Kidney capillary endothelial cell (primary cell): ENCODE measurements at regions not wholly inside any gene's neighbourhood (a gene's known extent, or its start where the extent isn't known, plus 50 kb on each side); places are given as distances from the start of the nearest gene placed in this dataset.

Source experiments
- DNase-seq: peaks from one replicate; pipeline ENCODE4 v3.0.0-alpha.2; 2018; ENCODE audit warnings: low spot score

DNA sequence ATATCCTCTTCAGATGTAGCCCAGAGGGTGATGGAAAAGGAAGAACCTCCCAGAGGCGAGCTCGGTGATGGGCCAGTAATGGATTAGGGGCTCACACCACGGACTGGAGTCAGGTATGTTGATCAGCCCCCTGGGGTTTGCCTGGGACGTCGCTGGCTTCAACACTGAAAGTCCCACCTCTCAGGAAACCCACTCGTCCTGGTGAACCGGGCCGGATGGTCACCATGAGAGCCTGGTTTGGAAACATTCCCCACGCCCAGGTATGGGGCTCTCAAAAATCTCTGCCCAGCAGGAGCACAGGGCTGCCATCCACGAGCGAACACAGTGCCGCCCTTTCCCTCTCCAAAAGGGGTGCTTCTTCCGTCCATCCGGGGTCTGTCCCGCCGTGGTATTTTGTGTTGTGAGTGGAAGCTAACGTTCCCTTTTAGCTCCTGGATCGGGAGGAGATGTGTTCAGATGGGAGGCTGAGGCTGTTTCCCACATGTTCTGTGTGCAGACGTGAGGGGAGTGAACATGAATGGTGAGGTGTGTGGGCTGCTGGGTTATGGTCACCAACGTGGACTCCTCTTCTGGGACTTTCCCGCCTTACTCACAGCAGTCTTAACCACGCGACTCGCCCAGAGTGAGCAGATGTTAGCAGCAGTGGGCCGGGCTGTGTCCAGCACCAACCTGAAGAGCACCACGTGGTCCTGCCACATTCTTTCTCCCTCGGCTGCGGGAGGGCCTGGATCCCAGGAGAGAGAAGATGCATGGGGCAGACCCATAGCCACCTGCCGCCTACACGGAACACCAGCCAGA lies 139.2 kb downstream of the KIF26A start:
- DNase-seq: no peak

DNA sequence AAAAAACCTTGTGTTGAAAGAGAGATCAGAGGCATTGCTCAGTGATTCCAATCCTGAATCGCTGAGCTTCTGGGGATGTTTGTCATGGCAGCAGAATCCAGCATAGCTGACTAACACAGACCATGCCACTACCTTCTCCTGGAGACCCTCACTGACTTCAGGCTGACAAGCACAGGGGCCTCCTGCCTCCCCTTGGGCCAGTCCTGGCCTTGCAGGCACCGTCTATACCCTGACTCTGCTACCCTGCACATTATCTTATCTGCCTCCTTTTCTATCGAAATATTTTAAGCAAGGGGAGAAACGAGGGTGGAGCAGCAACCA lies 139.8 kb downstream of the KIF26A start:
- DNase-seq: no peak

DNA sequence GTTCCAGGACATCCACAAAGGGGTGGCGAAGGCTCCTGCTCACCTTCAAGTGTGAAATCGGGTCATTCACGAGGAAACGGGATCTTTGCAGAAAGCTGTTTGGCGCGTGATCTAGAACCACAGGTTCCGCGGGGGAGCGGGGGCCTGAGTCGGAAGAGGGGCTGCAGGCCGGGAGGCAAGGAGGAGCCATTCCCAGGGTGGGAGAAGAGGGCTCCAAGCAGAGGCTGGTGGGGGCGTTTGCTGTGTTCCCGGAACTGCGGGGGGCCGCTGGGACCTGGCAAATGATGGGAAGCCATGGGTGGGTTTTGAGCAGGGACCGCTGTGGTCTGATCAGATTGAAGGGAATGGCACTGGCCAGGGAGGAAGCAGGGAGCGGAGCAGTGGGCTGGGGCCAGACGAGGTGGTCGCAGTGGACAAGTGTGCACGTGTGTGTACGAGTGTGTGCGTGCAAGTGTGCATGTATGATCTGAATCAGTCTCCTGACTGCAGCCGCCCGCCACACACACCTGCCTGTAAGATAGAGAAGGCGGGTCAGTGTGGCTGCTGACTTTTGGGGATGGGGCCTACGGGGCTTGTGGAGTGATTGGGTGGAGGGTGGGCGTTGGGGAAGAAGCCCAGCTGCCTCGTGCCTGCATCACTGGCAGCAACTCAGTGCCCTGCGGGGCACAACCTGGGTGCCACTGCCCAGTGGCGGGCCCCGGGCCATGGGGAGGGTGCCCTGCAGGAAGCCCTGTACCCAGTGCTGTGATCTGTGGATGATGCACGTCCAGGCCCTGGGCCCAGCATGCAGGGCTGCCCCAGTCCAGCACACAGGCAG lies 141.9 kb downstream of the KIF26A start:
- no peak for DNase-seq

DNA sequence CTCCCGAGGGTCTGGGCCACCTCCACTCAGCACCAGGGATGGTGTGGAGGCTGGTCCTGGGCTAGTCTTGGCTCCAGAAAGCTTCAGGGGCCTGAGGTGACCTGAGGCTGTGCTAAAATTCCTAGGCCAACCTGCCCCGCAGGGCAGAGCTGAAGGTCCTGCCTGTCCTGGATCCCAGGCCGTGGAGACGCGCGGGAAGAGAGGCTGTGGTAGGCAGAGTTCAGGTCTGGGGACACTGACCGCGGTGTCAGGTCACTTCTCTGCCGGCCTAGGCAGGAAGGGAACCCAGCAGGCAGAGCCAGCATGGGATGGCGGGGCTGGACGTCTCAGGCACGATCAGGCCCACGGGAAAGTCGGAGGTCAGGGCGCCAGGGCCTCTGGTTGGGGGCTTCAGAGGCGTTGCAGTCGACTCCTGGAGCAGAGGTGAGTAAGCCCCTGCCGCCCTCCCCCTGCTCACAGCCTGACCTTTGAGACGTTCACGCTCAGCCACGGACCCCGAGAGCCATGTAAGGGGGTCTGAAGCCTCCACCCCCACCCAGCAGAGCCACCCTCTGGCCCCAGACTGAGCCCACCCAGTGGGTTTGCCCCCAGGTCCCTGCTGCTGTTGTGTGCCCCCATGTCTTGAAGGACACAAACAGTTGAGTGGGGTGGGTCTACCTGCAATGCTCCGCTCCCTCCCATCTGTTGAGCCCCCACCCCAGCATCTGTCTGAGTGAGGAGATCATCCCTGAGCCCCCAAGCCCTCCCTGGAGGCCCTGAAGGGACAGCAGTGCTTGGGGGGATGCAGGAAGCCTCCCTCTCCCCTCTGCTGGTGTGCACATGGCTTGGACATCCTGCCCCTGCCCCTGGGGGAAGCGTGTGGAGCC lies 142.7 kb downstream of the KIF26A start:
- DNase-seq: no peak

DNA sequence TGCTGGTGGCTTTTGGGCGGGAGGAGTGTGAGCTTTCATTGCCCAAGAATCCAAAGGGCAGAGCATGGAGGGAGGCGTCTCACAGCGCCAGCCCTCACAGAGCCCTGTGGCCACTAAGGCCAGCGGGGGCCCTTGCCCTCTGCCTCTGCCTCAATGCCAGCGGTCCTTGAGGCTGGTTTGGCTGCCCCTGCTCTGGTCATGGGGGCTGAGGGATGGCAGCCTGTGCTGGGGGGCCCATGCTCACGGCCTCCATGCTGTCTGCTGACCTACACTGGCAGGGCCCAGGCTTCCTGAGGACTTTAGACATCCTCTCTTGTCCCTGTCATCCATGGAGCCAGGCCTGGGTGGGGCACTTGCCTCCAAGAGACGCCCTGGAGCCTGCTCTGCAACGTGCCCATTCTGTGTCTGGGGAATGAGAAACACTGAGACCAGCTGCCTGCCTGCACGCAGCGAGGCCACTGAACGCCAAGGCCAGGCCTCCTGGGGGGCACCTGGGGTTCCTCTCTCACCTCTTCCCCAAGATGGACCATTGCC lies 143.4 kb downstream of the KIF26A start:
- no peak for DNase-seq

- DNase-seq: no peak
Observed at GRCh38 chr14:104282332-104283196, 144.2 kb downstream of the KIF26A start.

DNA sequence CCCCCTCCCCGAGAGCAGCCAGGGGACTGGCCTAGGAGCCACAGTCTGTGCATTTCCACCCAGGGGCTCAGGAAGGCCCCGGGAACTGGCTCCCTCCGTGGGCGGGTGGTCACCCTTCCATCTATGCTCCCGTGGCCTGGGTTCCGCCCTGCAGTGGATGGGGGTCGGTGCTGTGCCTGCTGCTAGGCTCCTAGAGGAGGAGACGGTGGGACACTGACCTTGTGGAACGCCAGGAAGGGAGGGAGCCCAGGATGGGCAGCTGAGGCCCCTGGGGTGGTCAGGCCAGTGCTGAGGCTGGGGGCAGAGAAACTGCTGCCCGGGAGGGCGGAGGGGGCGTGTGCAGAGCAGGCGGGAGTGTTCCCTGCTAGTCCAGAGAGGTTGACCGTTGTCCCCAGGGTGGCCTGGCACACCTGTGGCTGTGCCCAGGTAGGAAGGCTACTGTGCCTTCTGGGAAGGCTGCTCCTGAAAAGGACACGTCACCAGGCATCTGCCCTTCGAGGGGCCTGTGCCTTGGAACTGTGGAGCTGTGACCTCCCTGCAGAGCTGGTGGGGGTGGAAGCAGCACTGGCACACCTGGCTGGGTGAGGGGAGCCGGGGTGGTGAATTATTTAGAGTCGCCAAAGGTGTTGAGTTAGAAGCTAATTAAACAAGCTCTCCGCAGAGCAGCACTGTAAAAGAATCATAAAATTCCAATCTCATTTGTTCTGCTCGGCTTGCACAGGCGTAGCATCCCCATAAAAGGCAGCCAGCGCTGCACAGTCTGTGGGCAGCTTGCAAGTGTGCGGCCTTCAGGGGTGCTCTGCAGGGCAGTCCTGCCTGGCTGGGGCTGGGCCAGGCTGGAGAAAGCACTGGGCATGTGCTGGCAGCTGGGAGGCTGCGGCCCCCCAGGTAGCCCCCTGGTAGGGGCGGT lies 145.1 kb downstream of the KIF26A start:
- DNase-seq: no peak

GRCh38 chr14:104284107-104284592 lies 145.8 kb downstream of the KIF26A start:
- no peak for DNase-seq

- DNase-seq: no peak
Observed at GRCh38 chr14:104284636-104285507, 146.5 kb downstream of the KIF26A start.

GRCh38 chr14:104285508-104285840 lies 147.1 kb downstream of the KIF26A start:
- DNase-seq: no peak

- no peak for DNase-seq
Observed at GRCh38 chr14:104286086-104286485, 147.7 kb downstream of the KIF26A start.

- no peak for DNase-seq
Observed at GRCh38 chr14:104286496-104286895, 148.1 kb downstream of the KIF26A start.

GRCh38 chr14:104287301-104288009 lies 149.1 kb downstream of the KIF26A start:
- DNase-seq: no peak

DNA sequence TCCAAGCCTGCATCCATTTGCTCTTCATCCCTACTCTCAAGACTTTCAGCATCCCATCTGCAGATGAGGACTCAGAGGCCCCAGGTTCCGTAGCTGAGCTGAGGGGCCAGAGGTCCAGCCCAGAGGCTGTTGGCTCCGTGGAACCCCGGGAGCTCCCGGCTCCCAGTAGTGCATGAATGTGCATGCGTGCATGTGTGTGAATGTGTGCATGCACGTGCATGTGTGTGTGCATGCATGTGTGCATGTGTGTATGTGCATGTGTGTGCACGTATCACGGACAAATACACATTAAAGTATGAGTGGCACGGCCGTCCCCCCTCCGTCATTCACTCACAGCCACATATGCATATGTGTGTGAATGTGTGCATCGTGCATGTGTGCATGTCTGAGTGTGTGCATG lies 149.9 kb downstream of the KIF26A start:
- DNase-seq: no peak

DNA sequence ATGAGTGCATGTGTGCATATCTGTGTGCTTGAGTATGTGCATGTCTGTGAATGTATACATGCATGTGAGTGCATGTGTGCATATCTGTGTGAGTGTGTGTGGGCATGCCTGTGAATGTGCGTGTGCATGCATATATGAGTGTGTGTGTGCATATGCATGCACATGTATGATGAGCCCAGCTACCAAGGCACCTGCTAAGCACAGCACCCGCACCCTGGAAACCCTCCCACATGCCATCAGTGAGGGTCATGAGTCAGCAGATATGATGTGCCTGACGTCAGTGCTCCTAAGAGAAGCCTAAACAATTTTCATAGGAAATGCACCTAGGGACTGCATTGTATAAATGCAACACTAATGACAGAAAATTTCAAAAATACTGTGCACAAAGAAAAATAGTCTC lies 151.1 kb downstream of the KIF26A start:
- DNase-seq: no peak

DNA sequence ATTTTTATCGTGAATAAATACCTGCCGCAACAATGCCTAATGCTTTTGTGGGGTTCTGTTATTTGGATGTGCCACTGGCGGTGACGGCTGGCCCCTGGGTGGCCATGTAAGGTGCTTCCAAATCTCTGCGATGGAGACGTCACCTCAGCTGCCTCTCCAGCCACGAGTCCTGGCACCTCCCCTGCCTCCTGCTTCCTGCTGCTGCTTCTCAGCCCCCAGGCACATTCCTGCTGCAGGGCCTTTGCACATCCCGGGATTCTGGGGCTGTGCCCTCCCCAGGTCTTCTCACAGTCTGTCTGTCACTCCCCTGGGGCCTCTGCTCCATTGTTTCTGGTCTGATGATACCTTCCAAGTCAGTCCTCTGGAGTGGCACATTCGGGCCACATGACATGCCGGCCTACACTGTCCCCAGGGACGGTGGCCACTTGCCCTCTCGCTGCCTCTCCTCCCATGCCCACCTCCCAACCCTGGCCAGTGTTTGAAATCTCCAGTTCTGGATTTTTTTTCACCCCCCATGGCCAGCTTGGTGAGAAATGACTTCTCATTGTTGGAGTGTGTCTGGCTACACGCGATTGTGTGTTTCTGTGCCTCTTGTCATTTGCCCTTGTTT lies 151.8 kb downstream of the KIF26A start:
- no peak for DNase-seq

- DNase-seq: no peak
Observed at GRCh38 chr14:104290756-104291122, 152.4 kb downstream of the KIF26A start.
